Gastroesophageal sphincter (tissue), 4 donors: ENCODE measurements at regions not wholly inside any gene's neighbourhood (a gene's known extent, or its start where the extent isn't known, plus 50 kb on each side); places are given as distances from the start of the nearest gene placed in this dataset.

ENCODE experiments used
- ATAC-seq: fragments of 150-250 bp; one replicate; pipeline ENCODE4 v1.9.1; 2016; ENCODE audit warnings: mild to moderate bottlenecking, moderate library complexity
- H3K27ac ChIP-seq, 4 donors: fragments of 200-600 bp; sonication (generic) in 3 of 4; 1 replicate in 3 of 4; 2 replicates in 1 of 4; pipeline ENCODE4 v1.5.1; 2016 to 2019
- H3K27me3 ChIP-seq: fragments of 200-600 bp; sonication (generic); one replicate; pipeline ENCODE4 v1.5.1; 2019
- H3K36me3 ChIP-seq, 2 donors: fragments of 200-600 bp; sonication (generic); one replicate each; pipeline ENCODE4 v1.5.1; 2019; ENCODE audit warnings: control low read depth in 1 of 2
- H3K4me1 ChIP-seq, 3 donors: fragments of 200-600 bp; sonication (generic); 1 replicate in 2 of 3; 2 replicates in 1 of 3; pipeline ENCODE4 v1.5.1; 2016 to 2019; ENCODE audit warnings: control low read depth in 2 of 3
- H3K4me3 ChIP-seq, 2 donors: fragments of 200-600 bp; sonication (generic); one replicate each; pipeline ENCODE4 v1.5.1; 2019; ENCODE audit warnings: mild to moderate bottlenecking in 1 of 2, moderate library complexity in 1 of 2
- H3K9me3 ChIP-seq, 3 donors: fragments of 200-600 bp; sonication (generic); one replicate each; pipeline ENCODE4 v1.5.1; 2017 to 2019; ENCODE audit warnings: control low read depth in 2 of 3
- EP300 ChIP-seq: sonication (generic); formaldehyde crosslinking; IDR thresholded peaks from one replicate; pipeline ENCODE4 v1.6.1; 2017; ENCODE audit warnings: antibody characterized with exemption, mild to moderate bottlenecking
- POLR2A ChIP-seq, 2 donors: fragments of 450-650 bp; IDR thresholded peaks; one replicate each; pipeline ENCODE4 v1.6.1; 2017; ENCODE audit warnings: antibody characterized with exemption in 2 of 2, mild to moderate bottlenecking in 2 of 2, moderate library complexity in 1 of 2
- POLR2AphosphoS5 ChIP-seq: sonication (generic); formaldehyde crosslinking; IDR thresholded peaks from one replicate; pipeline ENCODE4 v1.6.1; 2017; ENCODE audit warnings: antibody characterized with exemption
- WGBS, 2 donors: methylation state at CpG; one replicate each; pipeline ENCODE4 v1.1.5; 2018; ENCODE audit warnings: low coverage in 1 of 2; 5-methylcytosine and 5-hydroxymethylcytosine counted together
- TF ChIP-seq, protein P1 (sequence below), 4 experiments: fragments of 200-600 bp in 2 of 4; fragments of 450-650 bp in 2 of 4; sonication (generic) in 1 of 4; IDR thresholded peaks; one replicate each; pipeline ENCODE4 v1.5.1; 2017 to 2019; ENCODE audit warnings: antibody characterized with exemption in 4 of 4, mild to moderate bottlenecking in 2 of 4, moderate library complexity in 2 of 4

DNA sequence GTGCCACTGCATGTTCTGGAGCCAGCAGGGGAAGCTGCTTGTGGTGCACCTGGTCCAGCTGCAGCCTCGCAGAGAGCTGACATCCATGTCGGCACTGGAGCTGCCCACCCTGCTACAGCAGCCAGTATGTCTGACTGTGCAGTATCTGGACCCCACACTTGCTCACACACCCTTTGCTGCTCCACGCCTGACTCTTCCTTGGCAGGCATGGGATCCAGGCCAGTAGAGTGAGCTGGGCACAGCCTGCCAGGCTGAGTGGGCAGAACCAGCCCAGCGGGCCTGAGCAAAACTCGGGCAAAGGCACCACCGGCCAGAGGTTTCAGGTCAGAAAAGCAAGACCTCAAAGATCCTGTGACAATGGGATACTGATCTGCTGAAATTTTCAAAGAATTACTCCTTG lies 690.1 kb downstream of the STPG2 start:
- no peaks in the 10 kb centered on the region for H3K36me3 ChIP-seq
- TF ChIP-seq POLR2A (IDR thresholded peaks at IDR 0.05) (no peak), EP300 (no peak), POLR2AphosphoS5 (no peak)
- TF ChIP-seq, protein P1, sequence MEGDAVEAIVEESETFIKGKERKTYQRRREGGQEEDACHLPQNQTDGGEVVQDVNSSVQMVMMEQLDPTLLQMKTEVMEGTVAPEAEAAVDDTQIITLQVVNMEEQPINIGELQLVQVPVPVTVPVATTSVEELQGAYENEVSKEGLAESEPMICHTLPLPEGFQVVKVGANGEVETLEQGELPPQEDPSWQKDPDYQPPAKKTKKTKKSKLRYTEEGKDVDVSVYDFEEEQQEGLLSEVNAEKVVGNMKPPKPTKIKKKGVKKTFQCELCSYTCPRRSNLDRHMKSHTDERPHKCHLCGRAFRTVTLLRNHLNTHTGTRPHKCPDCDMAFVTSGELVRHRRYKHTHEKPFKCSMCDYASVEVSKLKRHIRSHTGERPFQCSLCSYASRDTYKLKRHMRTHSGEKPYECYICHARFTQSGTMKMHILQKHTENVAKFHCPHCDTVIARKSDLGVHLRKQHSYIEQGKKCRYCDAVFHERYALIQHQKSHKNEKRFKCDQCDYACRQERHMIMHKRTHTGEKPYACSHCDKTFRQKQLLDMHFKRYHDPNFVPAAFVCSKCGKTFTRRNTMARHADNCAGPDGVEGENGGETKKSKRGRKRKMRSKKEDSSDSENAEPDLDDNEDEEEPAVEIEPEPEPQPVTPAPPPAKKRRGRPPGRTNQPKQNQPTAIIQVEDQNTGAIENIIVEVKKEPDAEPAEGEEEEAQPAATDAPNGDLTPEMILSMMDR (IDR thresholded peaks at IDR 0.05), result no peak
- no peak overlapping the region for H3K27ac ChIP-seq
- no peaks in the 10 kb centered on the region for H3K27me3 ChIP-seq
- 74% methylated on average over 2 of the region's 6 CpGs; no CpG with 5 or more reads in 1 of the 2 donors for WGBS, 2 donors
- no peak overlapping the region for H3K4me3 ChIP-seq
- H3K4me1 ChIP-seq, result no peaks in the 10 kb centered on the region
- ATAC-seq, result no peak
- H3K9me3 ChIP-seq, result no peaks in the 10 kb centered on the region

DNA sequence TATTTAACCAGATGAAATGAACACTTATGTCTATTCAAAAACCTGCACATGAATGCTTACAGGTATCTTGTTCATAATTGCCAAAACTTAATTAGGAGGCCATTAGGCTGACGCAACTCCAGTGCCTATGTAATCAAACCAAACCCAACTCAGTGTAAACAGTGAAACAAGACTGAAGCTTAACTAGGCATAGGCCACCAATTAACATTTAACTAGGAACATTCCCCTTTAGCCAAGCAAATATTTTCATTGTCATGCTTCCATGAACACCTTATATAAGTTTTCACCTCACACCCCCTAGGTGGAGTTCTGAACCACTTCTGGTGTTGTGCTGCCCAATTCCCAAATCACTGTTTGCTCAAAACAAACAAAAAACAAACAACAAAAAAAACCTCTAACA lies 686.0 kb downstream of the STPG2 start:
- 70 to 100% methylated on average over 1 of the region's 1 CpG for WGBS, 2 donors
- no peak for ATAC-seq
- no peaks in the 10 kb centered on the region for H3K4me1 ChIP-seq
- H3K36me3 ChIP-seq, result no peaks in the 10 kb centered on the region
- no peak overlapping the region for H3K27ac ChIP-seq
- TF ChIP-seq POLR2A (IDR thresholded peaks at IDR 0.05) (no peak), POLR2AphosphoS5 (no peak), EP300 (no peak)
- TF ChIP-seq, protein P1 (IDR thresholded peaks at IDR 0.05), result no peak
- H3K9me3 ChIP-seq, result no peaks in the 10 kb centered on the region
- no peak overlapping the region for H3K4me3 ChIP-seq
- no peaks in the 10 kb centered on the region for H3K27me3 ChIP-seq

DNA sequence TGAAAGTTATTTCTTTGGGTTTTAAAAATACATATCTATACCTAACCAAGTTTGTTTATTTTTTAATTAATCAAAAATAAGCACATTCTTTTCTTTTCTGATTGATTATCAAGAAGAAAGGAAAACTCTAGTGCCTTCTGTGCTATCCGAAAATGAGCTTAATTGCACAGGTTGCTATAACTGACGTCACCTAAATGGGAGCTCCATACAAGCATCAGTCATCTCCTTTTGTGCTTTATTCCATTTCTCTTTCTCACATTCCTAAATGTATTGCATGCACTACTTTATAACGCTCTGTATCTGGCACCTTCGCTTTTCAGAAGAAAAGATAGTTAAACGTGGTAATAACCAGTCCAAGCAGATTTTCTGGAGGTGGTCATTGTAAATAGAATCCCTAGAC lies 675.0 kb downstream of the STPG2 start:
- Histone ChIP-seq H3K27ac (no peak overlapping the region), H3K36me3 (no peaks in the 10 kb centered on the region), H3K4me3 (no peak overlapping the region), H3K27me3 (no peaks in the 10 kb centered on the region), H3K9me3 (peaks cover 0 to 5% (median 0%) of the 10 kb centered on the region in 3 donors), H3K4me1 (no peaks in the 10 kb centered on the region)
- WGBS, 2 donors, result 78 to 81% methylated on average over 4 to 5 of the region's 5 CpGs
- no peak for ATAC-seq
- TF ChIP-seq EP300, result no peak
- TF ChIP-seq POLR2AphosphoS5, result no peak

DNA sequence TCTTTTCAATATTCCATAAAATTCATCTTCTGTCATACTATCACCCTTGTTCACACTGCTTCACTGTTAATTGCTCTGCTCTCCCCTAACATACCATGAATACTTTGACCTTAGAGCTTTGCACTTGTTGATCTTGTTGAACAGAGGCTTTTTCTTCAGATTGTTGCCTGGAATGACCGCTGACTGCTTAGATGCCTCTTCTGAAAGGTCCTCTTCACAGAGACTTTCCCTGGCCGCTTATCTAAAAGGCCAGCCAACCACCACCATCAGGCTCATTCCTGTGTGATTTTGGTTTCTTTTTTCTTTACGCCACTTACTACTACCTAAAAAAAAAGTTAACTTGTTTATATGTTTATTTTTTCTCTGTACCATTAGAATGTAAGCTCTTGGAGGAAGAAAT lies 667.7 kb downstream of the STPG2 start:
- WGBS, 2 donors, result 75 to 81% methylated on average over 3 of the region's 3 CpGs
- Histone ChIP-seq H3K36me3 (no peaks in the 10 kb centered on the region), H3K4me1 (no peaks in the 10 kb centered on the region), H3K9me3 (peaks cover 0 to 5% (median 0%) of the 10 kb centered on the region in 3 donors), H3K4me3 (no peak overlapping the region), H3K27ac (no peak overlapping the region), H3K27me3 (no peaks in the 10 kb centered on the region)
- TF ChIP-seq POLR2A (IDR thresholded peaks at IDR 0.05), result no peak
- no peak for TF ChIP-seq EP300
- TF ChIP-seq, protein P1 (IDR thresholded peaks at IDR 0.05), result no peak
- no peak for TF ChIP-seq POLR2AphosphoS5
- ATAC-seq, result no peak

DNA sequence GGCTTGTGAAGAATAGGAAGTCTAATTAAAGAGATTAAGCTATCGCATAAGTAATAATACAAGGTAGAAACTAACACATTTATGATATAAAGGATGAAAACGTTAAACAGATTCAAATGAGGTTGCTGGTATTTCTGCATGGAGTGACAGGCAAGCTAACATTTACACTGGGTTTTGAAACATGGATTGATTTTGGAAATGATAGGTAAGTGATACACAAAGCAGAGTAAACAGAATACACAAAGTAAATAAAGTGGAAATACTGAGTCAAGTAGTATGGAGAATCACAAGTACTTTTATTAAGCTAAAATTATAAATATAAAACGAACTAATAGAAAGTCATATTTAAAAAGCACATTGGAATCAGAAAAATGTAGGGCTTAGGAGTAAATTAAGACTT lies 665.3 kb downstream of the STPG2 start:
- no peak for ATAC-seq
- WGBS, 2 donors, result 72 to 81% methylated on average over 3 of the region's 3 CpGs
- H3K4me3 ChIP-seq, result no peak overlapping the region
- H3K27me3 ChIP-seq, result no peaks in the 10 kb centered on the region
- no peaks in the 10 kb centered on the region for H3K4me1 ChIP-seq
- H3K27ac ChIP-seq, result no peak overlapping the region
- no peaks in the 10 kb centered on the region for H3K9me3 ChIP-seq
- TF ChIP-seq POLR2AphosphoS5, result no peak
- TF ChIP-seq, protein P1 (IDR thresholded peaks at IDR 0.05), result no peak
- no peak for TF ChIP-seq EP300
- no peak for TF ChIP-seq POLR2A (IDR thresholded peaks at IDR 0.05)
- no peaks in the 10 kb centered on the region for H3K36me3 ChIP-seq
